Stimulated activated CD4-positive, alpha-beta T cell treated with anti-CD3 and anti-CD28 coated beads, Interleukin-4, amount 100 ng/mL, for 4 hours (primary cell): ENCODE measurements at regions not wholly inside any gene's neighbourhood (a gene's known extent, or its start where the extent isn't known, plus 50 kb on each side); places are given as distances from the start of the nearest gene placed in this dataset.
"Not testable (repeated sequence)": the region's sequence is repeated elsewhere in the genome, so short reads cannot be mapped to it uniquely, and the experiment has no call there.

Experiments
- DNase-seq, 2 experiments: peaks; one replicate each; pipeline ENCODE4 v3.0.0-alpha.2; 2020

DNA sequence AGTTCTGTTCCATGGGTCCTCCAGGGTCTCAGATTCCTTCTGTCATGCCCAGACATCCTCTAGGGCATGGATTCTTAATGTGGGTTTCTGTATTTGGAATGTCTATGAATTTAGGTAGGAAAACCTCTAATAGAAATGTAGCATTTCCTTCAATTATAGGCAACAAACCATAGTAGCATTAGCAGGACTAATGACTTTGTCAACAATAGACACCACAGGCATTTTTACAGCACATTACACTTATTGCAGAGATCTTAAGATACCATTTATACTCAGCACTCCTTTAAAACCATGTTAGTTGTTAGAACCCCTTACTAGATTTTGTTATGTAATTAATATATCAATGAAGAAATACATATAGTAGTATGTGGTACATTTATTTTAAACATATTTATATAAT, 77.8 kb upstream of the TBC1D5 start:
- DNase-seq: no peak

DNA sequence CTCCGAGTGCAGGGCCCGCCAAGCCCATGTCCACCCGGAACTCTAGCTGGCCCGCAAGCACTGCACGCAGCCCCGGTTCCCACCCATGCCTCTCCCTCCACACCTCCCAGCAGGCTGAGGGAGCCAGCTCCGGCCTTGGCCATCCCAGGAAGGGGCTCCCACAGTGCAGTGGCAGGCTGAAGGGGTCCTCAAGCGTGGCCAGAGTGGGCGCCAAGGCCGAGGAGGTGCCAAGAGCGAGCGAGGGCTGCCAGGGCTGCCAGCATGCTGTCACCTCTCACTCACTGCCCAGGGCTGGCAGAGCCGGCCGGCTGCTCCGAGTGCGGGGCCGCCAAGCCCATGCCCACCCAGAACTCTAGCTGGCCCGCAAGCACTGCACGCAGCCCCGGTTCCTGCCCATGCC, 75.5 kb upstream of the TBC1D5 start:
- DNase-seq: not testable (repeated sequence)

DNA sequence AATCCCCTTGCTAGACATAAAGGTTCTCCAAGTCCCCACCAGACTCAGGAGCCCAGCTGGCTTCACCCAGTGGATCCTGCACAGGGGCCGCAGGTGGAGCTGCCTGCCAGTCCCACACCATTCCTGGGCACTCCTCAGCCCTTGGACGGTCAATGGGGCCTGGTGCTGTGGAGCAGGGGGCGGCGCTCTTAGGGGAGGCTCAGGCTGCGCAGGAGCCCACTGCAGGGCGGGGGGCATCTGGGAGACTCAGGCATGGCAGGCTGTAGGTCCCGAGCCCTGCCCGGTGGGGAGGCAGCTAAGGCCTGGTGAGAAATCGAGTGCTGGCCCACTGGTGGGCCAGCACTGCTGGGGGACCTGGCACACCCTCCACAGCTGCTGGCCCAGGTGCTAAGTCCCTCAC, 75.1 kb upstream of the TBC1D5 start:
- no peak for DNase-seq

DNA sequence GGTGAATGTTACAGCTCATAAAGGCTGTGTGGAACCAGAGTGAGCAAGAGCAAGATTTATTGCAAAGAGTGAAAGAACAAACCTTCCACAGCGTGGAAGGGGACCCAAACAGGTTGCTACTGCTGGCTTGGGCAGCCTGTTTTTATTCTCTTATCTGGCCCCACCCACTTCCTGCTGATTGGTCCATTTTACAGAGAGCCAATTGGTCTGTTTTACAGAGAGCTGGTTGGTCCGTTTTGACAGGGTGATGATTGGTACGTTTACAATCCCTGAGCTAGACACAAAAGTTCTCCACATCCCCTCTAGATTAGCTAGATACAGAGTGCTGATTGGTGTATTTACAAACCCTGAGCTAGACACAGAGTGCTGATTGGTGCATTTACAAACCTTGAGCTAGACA, 74.4 kb upstream of the TBC1D5 start:
- not testable (repeated sequence) for DNase-seq

DNA sequence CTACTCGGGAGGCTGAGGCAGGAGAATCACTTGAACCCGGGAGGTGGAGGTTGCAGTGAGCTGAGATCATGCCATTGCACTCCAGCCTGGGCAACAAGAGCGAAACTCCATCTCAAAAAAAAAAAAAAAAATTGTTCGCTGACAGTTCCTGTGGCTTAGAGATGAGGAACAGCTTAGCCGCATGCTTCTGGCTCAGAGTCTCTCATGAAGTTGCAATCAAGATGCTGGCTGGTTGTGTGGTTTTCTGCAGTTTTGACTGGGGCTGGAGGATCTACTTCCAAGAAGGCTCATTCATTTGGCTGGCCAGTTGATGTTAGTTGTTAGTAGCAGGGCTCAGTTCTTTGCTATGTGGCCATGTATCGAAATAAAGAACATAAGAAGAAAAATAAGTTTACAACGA, 69.9 kb upstream of the TBC1D5 start:
- not testable (repeated sequence) for DNase-seq

DNA sequence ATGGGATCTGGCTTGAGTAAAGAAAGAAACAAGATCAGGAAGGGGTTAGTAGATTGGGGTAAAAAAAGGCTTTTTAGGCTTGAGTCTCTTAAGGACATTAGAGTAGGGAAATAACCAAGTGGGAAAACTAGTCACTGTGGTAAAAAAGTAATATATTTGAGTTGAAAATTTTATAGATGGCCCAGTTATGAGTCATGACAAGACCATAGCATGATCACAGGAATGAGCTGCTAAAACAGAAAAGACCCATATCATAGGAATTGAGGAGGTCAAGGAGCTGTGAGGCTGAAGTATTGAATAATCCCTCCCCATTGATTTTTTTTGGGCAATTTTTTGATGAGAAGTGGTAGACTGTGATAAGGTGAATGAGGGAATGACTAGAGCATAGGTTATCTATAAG, 69.2 kb upstream of the TBC1D5 start:
- no peak for DNase-seq

DNA sequence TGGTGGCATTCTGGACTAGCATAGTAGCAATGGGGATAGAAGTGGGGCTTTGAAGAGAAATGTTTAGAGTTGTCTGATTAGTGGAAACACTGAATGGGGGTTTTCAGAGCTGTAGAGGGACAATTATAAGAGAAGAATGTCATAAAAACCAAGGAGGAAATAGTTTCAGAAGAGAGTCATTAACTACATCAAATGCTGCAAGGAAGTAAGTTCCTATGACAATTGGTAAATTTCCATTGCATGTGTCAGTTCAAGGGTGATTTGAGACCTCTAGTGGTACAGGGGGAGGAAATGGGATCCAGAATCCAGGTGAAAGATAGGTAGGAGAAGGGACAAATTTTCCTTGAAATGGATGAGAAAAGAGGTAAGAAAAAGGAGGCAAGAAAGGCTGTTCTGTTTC, 68.3 kb upstream of the TBC1D5 start:
- DNase-seq: no peak

DNA sequence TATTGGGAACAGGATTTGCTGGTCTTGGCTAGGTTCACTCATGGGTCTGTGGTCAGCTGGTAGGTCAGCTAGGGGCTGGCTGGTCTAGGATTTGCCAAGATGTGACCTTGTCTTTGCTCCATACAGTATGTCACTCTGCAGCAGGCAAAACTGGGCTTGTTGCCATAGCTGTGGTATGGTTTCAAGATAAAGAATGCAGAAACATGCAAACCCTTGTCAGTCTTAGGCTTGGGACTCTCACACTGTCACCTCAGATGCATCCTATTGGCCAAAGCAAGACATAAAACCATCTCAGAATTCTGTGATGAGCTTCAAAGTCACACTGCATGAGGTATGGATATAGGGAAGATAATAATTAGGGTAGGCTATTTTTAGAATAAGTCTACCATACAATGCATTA, 66.6 kb upstream of the TBC1D5 start:
- no peak for DNase-seq

DNA sequence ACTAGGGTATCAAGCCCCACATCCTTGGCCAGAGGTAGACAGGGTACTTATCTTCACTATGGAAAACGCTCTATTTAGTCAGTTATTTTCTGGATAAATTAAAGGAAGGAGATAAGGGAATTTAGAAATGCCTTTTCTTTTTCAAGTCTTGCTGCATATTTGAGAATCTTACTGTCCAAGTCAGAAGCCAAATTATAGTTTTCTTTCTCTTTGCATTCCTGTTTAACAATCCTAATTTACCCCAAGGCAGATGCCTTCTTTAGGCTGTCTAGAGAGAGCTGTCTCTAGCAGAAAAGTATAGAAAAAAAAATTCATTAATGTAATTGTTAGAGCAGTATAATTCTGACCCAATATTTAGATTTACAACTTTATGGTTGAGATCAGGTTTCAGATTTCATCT, 64.4 kb upstream of the TBC1D5 start:
- no peak for DNase-seq

DNA sequence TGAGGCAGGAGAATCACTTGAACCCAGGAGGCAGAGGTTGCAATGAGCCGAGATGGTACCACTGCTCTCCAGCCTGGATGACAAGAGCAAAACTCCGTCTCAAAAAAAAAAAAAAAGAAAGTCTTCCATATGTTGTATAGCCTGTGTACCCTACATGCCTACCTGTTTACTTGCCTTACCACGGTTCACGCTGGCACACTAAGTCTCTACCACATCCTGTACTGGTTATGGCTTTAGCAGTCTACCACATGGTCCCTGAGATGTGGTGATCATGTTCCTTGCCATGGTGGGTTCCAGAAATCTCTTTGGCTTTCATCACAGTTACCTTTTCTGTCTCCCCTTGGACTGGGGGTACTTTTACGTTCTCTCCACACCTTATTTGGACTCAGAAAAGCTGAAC, 63.8 kb upstream of the TBC1D5 start:
- DNase-seq: no peak

DNA sequence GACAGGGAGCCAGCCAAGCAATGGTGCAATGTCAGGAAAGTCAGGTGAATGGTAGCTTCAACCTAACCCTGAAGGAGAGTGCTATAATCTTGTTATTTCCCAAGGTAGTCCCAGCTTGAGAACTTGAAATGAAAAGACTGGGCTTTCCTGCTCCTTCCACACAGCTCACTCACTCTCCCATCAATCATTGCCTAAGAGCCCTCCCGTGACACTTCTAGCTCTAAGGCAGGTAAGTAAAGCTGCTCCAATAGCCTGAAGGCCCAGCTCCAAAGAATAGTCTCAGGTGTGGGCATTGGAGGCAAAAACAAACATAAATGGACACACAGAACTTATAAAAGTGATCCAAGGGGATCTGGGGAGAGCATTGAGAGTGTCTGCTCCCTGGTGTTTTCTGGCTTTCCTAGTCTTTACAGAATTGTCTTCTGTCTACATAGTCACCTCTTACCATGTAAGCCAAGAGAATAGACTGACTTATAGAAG, 63.1 kb upstream of the TBC1D5 start:
- no peak for DNase-seq

DNA sequence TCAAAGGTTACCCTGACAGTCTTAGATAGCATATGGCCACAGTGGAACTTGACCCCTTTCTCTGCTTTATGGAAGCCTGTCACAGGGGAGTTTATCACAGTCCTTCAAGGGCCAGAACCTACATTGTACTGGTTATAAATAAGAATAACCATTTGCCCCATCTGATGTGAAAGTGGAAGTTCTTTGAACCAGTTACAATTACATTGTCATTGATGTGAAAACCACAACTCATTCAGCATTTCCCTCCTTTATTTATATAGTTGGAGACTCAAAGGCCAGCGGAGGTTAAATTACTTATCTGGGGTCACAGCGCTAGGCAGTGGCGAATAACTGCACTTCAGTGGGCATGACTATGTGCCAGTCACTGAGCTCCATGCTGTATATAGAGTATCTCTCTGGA, 60.5 kb upstream of the TBC1D5 start:
- DNase-seq: no peak

DNA sequence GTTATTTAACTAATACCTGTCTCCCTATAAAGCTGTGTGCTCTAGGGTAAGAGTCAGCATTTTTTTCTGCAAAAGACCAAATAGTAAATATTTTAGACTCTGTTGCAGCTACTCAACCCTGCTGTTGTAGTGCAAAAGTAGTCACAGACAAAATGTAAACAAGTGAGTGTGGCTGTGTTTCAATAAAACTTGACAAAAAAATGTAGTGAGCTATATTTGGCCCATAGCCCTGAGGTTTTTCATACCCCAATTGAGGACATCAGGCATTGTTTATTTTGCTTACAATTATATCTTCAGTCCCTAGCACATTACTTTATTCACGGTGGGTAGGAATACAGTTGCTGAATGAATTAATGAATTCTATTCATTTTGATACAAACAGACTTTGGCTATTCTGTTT, 58.7 kb upstream of the TBC1D5 start:
- DNase-seq: no peak

DNA sequence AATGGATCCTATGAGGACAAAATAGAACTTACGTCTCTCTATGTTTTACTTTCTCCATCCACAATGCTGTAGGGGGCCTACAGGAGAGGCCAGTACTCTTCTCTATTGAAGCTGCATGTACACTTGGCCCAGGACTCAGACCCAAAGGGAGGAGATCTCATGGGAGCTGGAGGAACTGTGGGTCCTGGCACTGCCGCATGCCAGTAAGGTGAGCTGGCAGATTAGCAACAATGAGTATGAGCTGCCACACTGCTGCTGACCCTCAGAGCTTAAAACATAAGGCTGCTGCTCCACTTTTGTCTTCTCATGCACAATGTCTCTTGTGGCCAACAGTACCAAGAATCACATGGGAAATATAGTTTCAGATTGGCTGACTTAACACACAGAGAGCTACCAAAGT, 57.8 kb upstream of the TBC1D5 start:
- no peak for DNase-seq

DNA sequence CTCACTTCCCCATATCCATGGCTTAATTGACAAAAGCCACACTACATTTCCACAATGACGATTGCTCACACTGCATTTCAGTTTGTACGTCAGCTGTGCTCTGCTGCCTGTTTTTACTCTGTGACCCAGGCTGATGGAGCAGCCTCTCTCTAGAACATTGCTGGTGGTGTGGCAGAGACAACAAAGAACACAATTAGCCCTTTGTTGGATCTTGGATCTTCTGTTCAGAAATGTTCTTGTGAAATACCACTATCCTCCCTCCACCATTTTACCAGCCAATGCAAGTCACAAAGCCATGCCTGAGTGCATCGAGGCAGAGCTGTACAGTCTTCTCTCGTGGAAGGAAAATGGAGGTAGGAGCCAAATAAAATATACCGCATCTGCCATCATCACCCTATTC, 56.9 kb upstream of the TBC1D5 start:
- no peak for DNase-seq

DNA sequence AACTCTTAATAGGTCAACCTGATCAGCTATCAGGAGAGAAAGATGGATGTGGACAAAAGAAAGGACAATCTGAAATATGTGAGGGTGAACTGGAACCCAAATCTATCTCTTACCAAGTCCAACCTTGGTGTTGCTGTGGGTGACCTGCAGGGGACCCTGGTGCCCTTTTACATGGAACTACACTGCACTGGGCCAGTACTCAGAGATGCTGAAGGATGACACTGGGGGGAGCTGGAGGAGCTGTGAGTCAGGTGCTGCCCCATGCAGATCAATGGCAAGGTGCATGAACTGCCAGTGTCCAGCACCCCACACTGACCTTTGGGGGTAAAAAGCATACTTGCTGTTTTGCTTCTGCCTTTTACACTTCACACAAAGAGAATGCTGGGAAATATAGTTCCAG, 55.6 kb upstream of the TBC1D5 start:
- DNase-seq: no peak

DNA sequence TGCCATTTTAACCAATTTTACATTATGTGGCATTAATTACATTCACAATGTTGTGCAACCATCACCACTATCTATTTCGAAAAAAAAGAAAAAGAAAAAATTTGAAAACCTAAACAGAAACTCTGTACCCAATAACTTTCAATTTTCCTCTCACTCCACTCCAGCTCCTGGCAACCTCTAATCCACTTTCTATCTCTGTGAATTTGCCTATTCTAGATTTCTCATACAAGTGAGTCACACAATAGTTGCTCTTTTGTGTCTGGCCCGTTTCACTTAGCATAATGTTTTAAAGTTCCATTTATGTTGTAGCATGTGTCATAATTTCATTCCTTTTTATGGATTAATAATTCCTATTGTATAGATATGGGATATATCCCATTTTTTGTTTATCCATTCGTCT, 53.3 kb upstream of the TBC1D5 start:
- DNase-seq: no peak

DNA sequence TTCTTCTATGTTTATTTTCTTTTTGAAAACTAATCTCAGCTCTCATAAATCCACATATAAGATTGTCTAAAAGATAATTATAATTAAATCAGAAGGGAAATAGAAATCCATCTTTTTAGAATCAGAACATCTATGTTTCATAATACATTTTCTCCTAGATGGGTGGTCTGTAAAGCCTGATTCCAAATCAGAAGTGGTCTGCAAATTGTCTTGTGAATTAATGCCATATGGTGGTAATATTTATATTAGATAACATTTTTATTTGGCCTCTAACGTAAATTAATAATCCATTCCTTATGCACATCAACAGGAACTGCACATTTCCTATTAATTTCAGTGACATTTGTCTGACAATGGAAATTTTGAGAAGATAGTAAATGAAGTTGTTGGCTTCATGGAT, 52.8 kb upstream of the TBC1D5 start:
- DNase-seq: no peak

DNA sequence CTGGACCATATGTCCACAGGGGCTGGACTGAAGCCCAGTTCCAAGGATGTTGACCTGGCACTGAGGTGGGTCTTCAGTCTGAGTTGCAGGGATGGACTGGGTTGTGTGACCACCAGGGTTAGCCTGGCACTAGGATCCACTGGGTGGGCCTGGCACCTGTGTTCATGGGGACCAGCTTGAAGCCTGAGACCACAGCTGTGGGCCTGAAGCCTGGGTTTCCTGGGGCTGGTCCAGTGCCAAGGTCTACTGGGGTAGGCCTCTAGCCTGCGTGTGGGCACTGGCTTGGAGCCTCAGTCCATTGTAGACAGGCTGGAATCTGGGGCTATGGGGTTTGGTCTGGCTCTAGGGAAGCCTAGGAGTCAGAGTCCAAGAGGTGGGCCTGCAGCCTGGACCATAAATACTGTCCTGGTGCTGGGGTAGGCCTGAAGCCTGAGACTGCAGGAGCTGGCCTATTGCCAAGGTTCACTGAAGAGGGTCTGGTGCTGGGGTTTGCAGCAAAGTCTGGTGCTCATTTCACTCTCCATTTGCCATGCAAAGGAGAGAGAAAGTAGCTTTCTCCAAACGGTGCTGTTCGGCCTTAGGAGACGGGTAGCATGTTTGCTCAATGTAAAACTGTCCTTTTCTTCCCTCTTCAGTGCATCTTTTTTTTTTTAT, 51.2 kb upstream of the TBC1D5 start:
- DNase-seq: no peak
